ENCODE measurements at regions not wholly inside any gene's neighbourhood (a gene's known extent, or its start where the extent isn't known, plus 50 kb on each side); places are given as distances from the start of the nearest gene placed in this dataset.

DNA sequence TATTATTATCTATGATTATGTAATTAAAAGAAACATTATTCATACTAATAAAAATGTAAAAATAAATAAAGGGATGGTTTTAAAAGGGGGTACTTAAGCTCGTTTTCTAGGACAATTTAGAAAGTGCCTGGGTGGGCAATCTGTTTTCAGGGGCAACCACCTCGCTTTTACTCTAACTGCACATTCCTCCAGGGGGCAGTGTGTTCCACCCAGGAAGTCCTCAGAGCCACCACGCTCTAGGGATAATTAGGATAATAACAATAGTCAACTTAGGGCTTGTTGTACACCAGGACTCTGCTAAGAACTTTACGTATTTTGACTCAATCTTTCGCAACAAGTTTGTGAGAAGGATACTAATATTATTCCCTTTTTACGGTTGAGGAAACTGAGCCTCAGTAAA, 396.7 kb upstream of the MAF start:
- TF ChIP-seq, protein P1, sequence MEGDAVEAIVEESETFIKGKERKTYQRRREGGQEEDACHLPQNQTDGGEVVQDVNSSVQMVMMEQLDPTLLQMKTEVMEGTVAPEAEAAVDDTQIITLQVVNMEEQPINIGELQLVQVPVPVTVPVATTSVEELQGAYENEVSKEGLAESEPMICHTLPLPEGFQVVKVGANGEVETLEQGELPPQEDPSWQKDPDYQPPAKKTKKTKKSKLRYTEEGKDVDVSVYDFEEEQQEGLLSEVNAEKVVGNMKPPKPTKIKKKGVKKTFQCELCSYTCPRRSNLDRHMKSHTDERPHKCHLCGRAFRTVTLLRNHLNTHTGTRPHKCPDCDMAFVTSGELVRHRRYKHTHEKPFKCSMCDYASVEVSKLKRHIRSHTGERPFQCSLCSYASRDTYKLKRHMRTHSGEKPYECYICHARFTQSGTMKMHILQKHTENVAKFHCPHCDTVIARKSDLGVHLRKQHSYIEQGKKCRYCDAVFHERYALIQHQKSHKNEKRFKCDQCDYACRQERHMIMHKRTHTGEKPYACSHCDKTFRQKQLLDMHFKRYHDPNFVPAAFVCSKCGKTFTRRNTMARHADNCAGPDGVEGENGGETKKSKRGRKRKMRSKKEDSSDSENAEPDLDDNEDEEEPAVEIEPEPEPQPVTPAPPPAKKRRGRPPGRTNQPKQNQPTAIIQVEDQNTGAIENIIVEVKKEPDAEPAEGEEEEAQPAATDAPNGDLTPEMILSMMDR (IDR thresholded peaks at IDR 0.05; ENCODE audit: low read depth, low read length, poor library complexity, severe bottlenecking), result peak; percentile 55
- TF ChIP-seq EZH2phosphoT487 (IDR thresholded peaks at IDR 0.05; ENCODE audit: borderline replicate concordance, low read length), result no peak

Measured in DOHH2 (cell line).